GM12878 (cell line): ENCODE measurements at regions not wholly inside any gene's neighbourhood (a gene's known extent, or its start where the extent isn't known, plus 50 kb on each side); places are given as distances from the start of the nearest gene placed in this dataset.

Experiments
- CEBPB ChIP-seq, 2 experiments: fragments of 150-350 bp in 1 of 2; IDR thresholded peaks; 2 replicates each; pipeline ENCODE4 v1.6.1; 2012 to 2014; ENCODE audit warnings: low read depth in 2 of 2, low read length in 2 of 2, borderline replicate concordance in 1 of 2, inconsistent platforms in 1 of 2
- USF1 ChIP-seq: IDR thresholded peaks from 2 replicates; pipeline ENCODE4 v1.6.1; 2011; ENCODE audit warnings: borderline replicate concordance, low read depth, mild to moderate bottlenecking, moderate library complexity, mixed read lengths, low read length; ENCODE audit not compliant: insufficient read depth; ENCODE audit errors: extremely low read length

DNA sequence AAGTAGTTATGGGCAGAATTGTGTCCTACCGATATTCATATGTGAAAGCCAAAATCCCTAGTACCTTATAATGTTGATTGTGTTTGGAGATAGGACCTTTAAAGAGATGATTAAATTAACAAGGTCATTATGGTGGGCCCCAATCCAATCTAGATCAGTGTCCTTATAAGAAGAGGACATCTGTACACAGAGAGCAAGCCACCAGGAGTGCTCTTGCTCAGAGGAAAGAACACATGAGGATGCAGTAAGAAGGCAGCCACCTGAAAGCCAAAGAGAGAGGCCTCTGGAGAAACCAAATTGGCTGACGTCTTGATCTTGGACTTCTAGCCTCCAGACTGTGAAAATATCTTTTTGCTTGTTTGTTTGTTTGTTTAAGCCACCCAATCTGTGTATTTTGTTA, 1290.8 kb upstream of the PABPC4L start:
- no peak for TF ChIP-seq USF1
- no peak for TF ChIP-seq CEBPB (IDR thresholded peaks at IDR 0.05; ENCODE audit: borderline replicate concordance in 1 of 2, low read depth in 2 of 2, low read length in 2 of 2)
